Type B pancreatic cell (in vitro differentiated cells): ENCODE measurements at regions not wholly inside any gene's neighbourhood (a gene's known extent, or its start where the extent isn't known, plus 50 kb on each side); places are given as distances from the start of the nearest gene placed in this dataset.
"Not testable (repeated sequence)": the region's sequence is repeated elsewhere in the genome, so short reads cannot be mapped to it uniquely, and the experiment has no call there.

ENCODE experiments used
- DNase-seq: peaks from one replicate; pipeline ENCODE4 v3.0.0; 2021; ENCODE audit warnings: mixed read lengths; ENCODE audit not compliant: unreplicated experiment; ENCODE audit errors: extremely low spot score
- H3K27ac Mint-ChIP-seq: 2 replicates; pipeline ENCODE4 v1.8.0; 2021; ENCODE audit warnings: mild to moderate bottlenecking, mixed read lengths
- H3K27me3 Mint-ChIP-seq: 2 replicates; pipeline ENCODE4 v1.8.0; 2021; ENCODE audit warnings: mixed read lengths
- H3K36me3 Mint-ChIP-seq: 2 replicates; pipeline ENCODE4 v1.8.0; 2021; ENCODE audit warnings: mixed read lengths
- H3K4me1 Mint-ChIP-seq: one replicate; pipeline ENCODE4 v1.8.0; 2021; ENCODE audit warnings: mixed read lengths; ENCODE audit not compliant: unreplicated experiment
- H3K4me3 Mint-ChIP-seq: 2 replicates; pipeline ENCODE4 v1.8.0; 2021; ENCODE audit warnings: mild to moderate bottlenecking, mixed read lengths
- H3K9me3 Mint-ChIP-seq: 2 replicates; pipeline ENCODE4 v1.8.0; 2021; ENCODE audit warnings: mixed read lengths
- CTCF ChIP-seq: fragments of 200-600 bp; sonication (generic); conservative IDR thresholded peaks from 2 replicates; pipeline ENCODE4 v1.5.0; 2021; ENCODE audit warnings: antibody characterized with exemption, mild to moderate bottlenecking

- H3K9me3 Mint-ChIP-seq = peaks cover 4% of the 10 kb centered on the region
- H3K4me3 Mint-ChIP-seq = no peak overlapping the region
- no peak overlapping the region for H3K27ac Mint-ChIP-seq
- no peak for TF ChIP-seq CTCF
- DNase-seq = no peak
- H3K27me3 Mint-ChIP-seq = no peaks in the 10 kb centered on the region
- no peaks in the 10 kb centered on the region for H3K36me3 Mint-ChIP-seq
- H3K4me1 Mint-ChIP-seq = no peaks in the 10 kb centered on the region
Observed at GRCh38 chr9:2396622-2397285, 224.8 kb upstream of the VLDLR start.

DNA sequence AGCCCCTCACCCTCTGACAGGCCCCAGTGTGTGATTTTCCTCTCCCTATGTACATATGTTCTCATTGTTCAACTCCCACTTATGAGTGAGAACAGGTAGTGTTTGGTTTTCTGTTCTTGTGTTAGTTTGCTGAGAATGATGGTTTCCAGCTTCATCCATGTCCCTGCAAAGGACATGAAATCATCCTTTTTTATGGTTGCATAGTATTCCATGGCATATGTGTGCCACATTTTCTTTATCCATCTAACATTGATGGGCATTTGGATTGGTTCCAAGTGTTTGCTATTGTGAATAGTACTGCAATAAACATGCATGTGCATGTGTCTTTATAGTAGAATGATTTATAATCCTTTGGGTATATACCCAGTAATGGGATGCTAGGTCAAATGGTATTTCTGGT, 223.7 kb upstream of the VLDLR start:
- not testable (repeated sequence) for H3K4me3 Mint-ChIP-seq, DNase-seq, H3K27me3 Mint-ChIP-seq, H3K36me3 Mint-ChIP-seq, H3K9me3 Mint-ChIP-seq, H3K4me1 Mint-ChIP-seq, H3K27ac Mint-ChIP-seq

DNA sequence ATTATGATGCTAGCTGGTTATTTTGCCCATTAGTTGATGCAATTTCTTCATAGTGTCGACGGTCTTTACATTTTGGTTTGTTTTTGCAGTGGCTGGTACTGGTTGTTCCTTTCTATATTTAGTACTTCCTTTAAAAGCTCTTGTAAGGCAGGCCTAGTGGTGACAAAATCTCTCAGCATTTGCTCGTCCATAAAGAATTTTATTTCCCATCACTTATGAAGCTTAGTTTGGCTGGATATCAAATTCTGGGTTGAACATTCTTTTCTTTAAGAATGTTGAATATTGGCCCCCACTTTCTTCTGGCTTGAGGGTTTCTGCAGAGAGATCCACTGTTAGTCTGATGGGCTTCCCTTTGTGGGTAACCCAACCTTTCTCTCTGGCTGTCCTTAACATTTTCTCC, 219.8 kb upstream of the VLDLR start:
- not testable (repeated sequence) for DNase-seq, H3K36me3 Mint-ChIP-seq, H3K4me1 Mint-ChIP-seq, H3K27ac Mint-ChIP-seq, H3K27me3 Mint-ChIP-seq, H3K4me3 Mint-ChIP-seq
- peaks cover 14% of the 10 kb centered on the region for H3K9me3 Mint-ChIP-seq

GRCh38 chr9:2403701-2404100, 217.9 kb upstream of the VLDLR start:
- Mint-ChIP-seq H3K36me3 (peaks cover 4% of the 10 kb centered on the region), H3K27me3 (no peaks in the 10 kb centered on the region), H3K9me3 (peaks cover 14% of the 10 kb centered on the region), H3K27ac (no peak overlapping the region), H3K4me1 (no peaks in the 10 kb centered on the region), H3K4me3 (no peak overlapping the region)
- DNase-seq = no peak
- no peak for TF ChIP-seq CTCF

DNA sequence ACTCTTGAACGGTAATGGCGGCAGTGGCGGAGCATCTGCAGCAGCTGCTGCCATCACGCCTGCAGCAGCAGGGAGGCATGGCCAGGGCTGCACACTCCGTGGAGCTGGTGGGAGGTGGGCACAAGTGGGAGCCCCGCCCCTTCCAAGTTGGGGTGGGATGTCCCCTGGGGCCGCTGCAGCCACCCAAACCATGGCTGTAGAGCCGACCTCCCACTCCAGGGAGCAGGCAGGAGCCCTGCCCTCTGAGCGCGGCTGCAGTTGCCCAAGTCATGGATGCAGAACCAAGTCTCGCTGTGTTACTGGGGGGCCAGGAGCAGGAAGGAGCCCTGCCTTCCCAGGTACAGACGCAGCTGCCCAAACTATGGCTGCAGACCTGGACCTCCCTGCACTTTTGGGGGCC, 215.3 kb upstream of the VLDLR start:
- no peak for TF ChIP-seq CTCF
- peaks cover 1% of the 10 kb centered on the region for H3K4me1 Mint-ChIP-seq
- peaks cover 14% of the 10 kb centered on the region for H3K9me3 Mint-ChIP-seq
- peaks cover 4% of the 10 kb centered on the region for H3K36me3 Mint-ChIP-seq
- H3K4me3 Mint-ChIP-seq = no peak overlapping the region
- no peaks in the 10 kb centered on the region for H3K27me3 Mint-ChIP-seq
- no peak overlapping the region for H3K27ac Mint-ChIP-seq
- DNase-seq = no peak

GRCh38 chr9:2407450-2407849, 214.1 kb upstream of the VLDLR start:
- Mint-ChIP-seq H3K4me1 (peaks cover 12% of the 10 kb centered on the region), H3K9me3 (peaks cover 6% of the 10 kb centered on the region), H3K27me3 (no peaks in the 10 kb centered on the region), H3K27ac (no peak overlapping the region), H3K4me3 (no peak overlapping the region), H3K36me3 (peaks cover 4% of the 10 kb centered on the region)
- no peak for DNase-seq
- TF ChIP-seq CTCF = no peak
